H1 (cell line): ENCODE measurements at regions not wholly inside any gene's neighbourhood (a gene's known extent, or its start where the extent isn't known, plus 50 kb on each side); places are given as distances from the start of the nearest gene placed in this dataset.

ENCODE experiments used
- HDAC2 ChIP-seq, 2 experiments: fragments of 300-600 bp in 1 of 2; sonication (generic) in 1 of 2; IDR thresholded peaks; 2 replicates each; pipeline ENCODE4 v1.6.1; 2011 to 2012; ENCODE audit warnings: low read depth in 2 of 2, low read length in 2 of 2, mild to moderate bottlenecking in 2 of 2, moderate library complexity in 2 of 2, borderline replicate concordance in 1 of 2, inconsistent platforms in 1 of 2
- SUZ12 ChIP-seq: fragments of 200-600 bp; sonication (generic); IDR thresholded peaks from 2 replicates; pipeline ENCODE4 v1.6.1; 2012; ENCODE audit warnings: mild to moderate bottlenecking, inconsistent platforms, low read length, moderate library complexity, mixed read lengths

- peak; percentile 95 for TF ChIP-seq HDAC2 (IDR thresholded peaks at IDR 0.05; ENCODE audit: borderline replicate concordance in 1 of 2, low read depth in 2 of 2, low read length in 2 of 2)
- TF ChIP-seq SUZ12, result peak; percentile 33; the same call in 1 of the 2 replicates
Measured at GRCh38 chr21:38660333-38661196, 145.2 kb upstream of the ETS2 start (continued).
